ENCODE measurements at regions not wholly inside any gene's neighbourhood (a gene's known extent, or its start where the extent isn't known, plus 50 kb on each side); places are given as distances from the start of the nearest gene placed in this dataset.

DNA sequence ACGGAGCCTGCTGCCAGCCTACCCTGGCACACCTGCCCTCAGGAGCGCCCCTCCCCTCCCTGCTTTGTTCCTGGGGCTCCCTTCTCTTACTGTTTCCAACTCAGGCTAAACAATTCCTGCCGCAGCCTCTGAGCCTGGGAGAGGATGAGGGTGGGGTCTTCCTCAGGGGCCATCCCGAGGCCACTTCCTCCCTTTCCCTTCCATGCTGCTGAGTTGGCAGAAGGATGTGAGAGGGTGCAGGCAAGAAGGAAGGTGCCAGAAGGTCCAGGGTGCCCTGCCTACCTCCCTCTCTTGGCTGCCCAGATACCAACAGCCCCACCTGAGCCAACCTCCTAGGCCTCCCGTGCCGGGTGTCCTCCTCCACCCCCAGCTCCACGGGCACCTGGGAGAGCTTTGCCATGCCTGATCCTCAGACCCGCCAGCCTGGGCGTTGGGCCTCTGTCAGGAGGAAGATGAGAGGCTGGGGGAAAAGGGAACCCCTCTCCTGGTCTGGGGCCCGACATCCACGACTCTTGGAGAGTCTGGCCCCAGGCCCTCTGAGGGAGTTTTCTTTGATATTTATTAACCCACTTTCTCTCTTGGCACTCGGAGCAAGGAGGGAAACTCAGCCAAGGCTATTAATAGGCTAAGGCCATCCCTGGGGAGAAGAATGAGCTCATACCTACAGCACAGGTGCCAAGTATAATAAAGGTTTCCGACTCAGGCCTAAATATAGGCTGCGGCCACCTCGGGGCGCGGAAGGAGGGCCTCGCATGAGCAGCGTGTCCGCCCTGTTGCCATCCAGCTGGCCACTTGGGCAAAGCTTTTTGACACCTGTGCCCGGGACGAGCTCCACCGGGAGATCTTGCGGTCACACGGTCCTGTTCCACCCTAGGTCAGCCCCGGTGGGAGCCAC lies 232.0 kb downstream of the ENGASE start:
- TF ChIP-seq, protein P1, sequence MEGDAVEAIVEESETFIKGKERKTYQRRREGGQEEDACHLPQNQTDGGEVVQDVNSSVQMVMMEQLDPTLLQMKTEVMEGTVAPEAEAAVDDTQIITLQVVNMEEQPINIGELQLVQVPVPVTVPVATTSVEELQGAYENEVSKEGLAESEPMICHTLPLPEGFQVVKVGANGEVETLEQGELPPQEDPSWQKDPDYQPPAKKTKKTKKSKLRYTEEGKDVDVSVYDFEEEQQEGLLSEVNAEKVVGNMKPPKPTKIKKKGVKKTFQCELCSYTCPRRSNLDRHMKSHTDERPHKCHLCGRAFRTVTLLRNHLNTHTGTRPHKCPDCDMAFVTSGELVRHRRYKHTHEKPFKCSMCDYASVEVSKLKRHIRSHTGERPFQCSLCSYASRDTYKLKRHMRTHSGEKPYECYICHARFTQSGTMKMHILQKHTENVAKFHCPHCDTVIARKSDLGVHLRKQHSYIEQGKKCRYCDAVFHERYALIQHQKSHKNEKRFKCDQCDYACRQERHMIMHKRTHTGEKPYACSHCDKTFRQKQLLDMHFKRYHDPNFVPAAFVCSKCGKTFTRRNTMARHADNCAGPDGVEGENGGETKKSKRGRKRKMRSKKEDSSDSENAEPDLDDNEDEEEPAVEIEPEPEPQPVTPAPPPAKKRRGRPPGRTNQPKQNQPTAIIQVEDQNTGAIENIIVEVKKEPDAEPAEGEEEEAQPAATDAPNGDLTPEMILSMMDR (IDR thresholded peaks at IDR 0.05; ENCODE audit: poor library complexity, severe bottlenecking) = no peak
- no peak for TF ChIP-seq EP300 (conservative IDR thresholded peaks at IDR 0.05; ENCODE audit: poor library complexity, severe bottlenecking)
- TF ChIP-seq POLR2AphosphoS5 (IDR thresholded peaks at IDR 0.05) = no peak
- TF ChIP-seq, protein P2, sequence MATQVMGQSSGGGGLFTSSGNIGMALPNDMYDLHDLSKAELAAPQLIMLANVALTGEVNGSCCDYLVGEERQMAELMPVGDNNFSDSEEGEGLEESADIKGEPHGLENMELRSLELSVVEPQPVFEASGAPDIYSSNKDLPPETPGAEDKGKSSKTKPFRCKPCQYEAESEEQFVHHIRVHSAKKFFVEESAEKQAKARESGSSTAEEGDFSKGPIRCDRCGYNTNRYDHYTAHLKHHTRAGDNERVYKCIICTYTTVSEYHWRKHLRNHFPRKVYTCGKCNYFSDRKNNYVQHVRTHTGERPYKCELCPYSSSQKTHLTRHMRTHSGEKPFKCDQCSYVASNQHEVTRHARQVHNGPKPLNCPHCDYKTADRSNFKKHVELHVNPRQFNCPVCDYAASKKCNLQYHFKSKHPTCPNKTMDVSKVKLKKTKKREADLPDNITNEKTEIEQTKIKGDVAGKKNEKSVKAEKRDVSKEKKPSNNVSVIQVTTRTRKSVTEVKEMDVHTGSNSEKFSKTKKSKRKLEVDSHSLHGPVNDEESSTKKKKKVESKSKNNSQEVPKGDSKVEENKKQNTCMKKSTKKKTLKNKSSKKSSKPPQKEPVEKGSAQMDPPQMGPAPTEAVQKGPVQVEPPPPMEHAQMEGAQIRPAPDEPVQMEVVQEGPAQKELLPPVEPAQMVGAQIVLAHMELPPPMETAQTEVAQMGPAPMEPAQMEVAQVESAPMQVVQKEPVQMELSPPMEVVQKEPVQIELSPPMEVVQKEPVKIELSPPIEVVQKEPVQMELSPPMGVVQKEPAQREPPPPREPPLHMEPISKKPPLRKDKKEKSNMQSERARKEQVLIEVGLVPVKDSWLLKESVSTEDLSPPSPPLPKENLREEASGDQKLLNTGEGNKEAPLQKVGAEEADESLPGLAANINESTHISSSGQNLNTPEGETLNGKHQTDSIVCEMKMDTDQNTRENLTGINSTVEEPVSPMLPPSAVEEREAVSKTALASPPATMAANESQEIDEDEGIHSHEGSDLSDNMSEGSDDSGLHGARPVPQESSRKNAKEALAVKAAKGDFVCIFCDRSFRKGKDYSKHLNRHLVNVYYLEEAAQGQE (IDR thresholded peaks at IDR 0.05; ENCODE audit: borderline replicate concordance) = no peak
- no peak for TF ChIP-seq TAF1 (IDR thresholded peaks at IDR 0.05; ENCODE audit: low read depth)
- no peak for TF ChIP-seq EZH2 (IDR thresholded peaks at IDR 0.05; ENCODE audit: borderline replicate concordance, insufficient read depth, low read length, poor library complexity, severe bottlenecking)
- TF ChIP-seq RAD21 (conservative IDR thresholded peaks at IDR 0.05) = no peak
- no peak for TF ChIP-seq SMC3 (conservative IDR thresholded peaks at IDR 0.05; ENCODE audit: poor library complexity)
- TF ChIP-seq MXI1 (conservative IDR thresholded peaks at IDR 0.05; ENCODE audit: poor library complexity, severe bottlenecking) = no peak

Measured in neural cell (in vitro differentiated cells).